ENCODE measurements at regions not wholly inside any gene's neighbourhood (a gene's known extent, or its start where the extent isn't known, plus 50 kb on each side); places are given as distances from the start of the nearest gene placed in this dataset.
"Not testable (repeated sequence)": the region's sequence is repeated elsewhere in the genome, so short reads cannot be mapped to it uniquely, and the experiment has no call there.

DNA sequence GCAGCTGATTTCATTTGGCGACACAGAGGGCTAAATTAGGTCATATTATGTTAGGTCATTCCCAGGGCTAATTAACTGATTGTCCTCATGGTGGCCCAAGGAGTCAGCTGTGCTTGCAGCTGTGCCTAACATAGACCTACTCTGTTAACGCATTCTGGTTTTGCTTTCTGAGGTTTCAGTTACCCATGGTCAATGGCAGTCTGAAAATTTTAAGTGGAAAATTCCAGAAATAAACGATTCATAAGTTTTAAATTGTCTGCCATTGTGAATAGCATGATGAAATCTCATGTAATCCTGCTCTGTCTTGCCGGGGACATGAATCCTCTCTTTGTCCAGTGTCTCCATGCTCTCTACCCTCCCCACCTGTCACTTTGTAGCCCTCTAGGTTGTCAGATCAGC is 168.7 kb downstream of the KCNS3 start:
- DNase-seq, result no peak
- WGBS, 4 donors, result 65 to 80% (median 67%) methylated on average over 4 of the region's 4 CpGs
- TF ChIP-seq POLR2A (IDR thresholded peaks at IDR 0.05), result no peak
- TF ChIP-seq, protein P1, sequence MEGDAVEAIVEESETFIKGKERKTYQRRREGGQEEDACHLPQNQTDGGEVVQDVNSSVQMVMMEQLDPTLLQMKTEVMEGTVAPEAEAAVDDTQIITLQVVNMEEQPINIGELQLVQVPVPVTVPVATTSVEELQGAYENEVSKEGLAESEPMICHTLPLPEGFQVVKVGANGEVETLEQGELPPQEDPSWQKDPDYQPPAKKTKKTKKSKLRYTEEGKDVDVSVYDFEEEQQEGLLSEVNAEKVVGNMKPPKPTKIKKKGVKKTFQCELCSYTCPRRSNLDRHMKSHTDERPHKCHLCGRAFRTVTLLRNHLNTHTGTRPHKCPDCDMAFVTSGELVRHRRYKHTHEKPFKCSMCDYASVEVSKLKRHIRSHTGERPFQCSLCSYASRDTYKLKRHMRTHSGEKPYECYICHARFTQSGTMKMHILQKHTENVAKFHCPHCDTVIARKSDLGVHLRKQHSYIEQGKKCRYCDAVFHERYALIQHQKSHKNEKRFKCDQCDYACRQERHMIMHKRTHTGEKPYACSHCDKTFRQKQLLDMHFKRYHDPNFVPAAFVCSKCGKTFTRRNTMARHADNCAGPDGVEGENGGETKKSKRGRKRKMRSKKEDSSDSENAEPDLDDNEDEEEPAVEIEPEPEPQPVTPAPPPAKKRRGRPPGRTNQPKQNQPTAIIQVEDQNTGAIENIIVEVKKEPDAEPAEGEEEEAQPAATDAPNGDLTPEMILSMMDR (IDR thresholded peaks at IDR 0.05), result no peak
- Histone ChIP-seq H3K27ac (peak overlapping the region in 7 of 12 donors; percentile 32 to 69 (median 63)), H3K27me3 (no peaks in the 10 kb centered on the region), H3K4me1 (peaks cover 0 to 30% (median 0%) of the 10 kb centered on the region in 12 donors), H3K36me3 (no peaks in the 10 kb centered on the region), H3K9me3 (no peaks in the 10 kb centered on the region), H3K4me3 (no peak overlapping the region)
- intact Hi-C loops (cut with DNase I), result loop anchor here in 1 of 10 donors (2.0 kb wide), 1 partner anchor 20 kb away; no protein-coding TSS in a partner anchor
- ATAC-seq, result peak; percentile 14 to 88 (median 76)

DNA sequence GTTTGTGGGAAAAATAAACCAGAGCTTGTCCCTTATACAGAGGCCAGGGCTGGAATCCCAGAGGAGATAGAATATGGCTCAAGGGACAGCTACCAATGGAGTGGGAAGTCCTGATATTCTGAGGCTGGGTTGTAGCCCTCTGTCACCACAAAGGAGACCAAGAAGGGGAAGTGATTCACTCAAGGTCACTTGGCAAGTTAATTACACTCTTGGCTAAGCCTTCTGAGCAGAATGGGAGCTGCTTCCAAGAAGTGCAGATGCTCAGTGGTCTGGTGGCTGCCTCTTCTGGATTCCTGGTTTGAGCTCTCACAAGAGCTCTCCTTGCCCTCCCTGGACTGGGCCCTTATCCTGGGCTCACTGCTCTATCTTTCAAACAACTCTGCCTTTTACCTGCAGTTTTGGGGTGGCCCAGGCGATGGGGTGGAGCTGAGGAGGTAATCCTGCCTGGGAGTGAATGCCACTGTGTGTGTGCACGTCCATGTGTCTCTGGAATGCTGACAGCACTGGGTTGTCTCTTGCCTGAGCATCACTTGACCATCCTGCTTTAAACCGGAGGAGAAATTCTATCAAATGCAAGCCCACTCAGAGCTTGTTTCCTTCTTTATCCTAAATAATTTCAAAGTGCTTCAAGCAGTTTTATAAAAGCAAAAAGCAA is 168.2 kb downstream of the KCNS3 start:
- DNase-seq (peak in 4 of 5 donors; percentile 24 to 38 (median 36)), ATAC-seq (peak; percentile 54 to 83 (median 76))
- Histone ChIP-seq H3K4me1 (peaks cover 0 to 30% (median 0%) of the 10 kb centered on the region in 12 donors), H3K27ac (peak overlapping the region in 7 of 12 donors; percentile 32 to 69 (median 63)), H3K36me3 (no peaks in the 10 kb centered on the region), H3K27me3 (no peaks in the 10 kb centered on the region), H3K4me3 (no peak overlapping the region), H3K9me3 (no peaks in the 10 kb centered on the region)
- TF ChIP-seq POLR2A (IDR thresholded peaks at IDR 0.05), result no peak
- TF ChIP-seq, protein P1 (IDR thresholded peaks at IDR 0.05), result no peak
- intact Hi-C loops (cut with DNase I), result loop anchor here in 1 of 10 donors (2.0 kb wide), 1 partner anchor 20 kb away; no protein-coding TSS in a partner anchor
- 65 to 85% (median 72%) methylated on average over 3 of the region's 3 CpGs for WGBS, 4 donors

DNA sequence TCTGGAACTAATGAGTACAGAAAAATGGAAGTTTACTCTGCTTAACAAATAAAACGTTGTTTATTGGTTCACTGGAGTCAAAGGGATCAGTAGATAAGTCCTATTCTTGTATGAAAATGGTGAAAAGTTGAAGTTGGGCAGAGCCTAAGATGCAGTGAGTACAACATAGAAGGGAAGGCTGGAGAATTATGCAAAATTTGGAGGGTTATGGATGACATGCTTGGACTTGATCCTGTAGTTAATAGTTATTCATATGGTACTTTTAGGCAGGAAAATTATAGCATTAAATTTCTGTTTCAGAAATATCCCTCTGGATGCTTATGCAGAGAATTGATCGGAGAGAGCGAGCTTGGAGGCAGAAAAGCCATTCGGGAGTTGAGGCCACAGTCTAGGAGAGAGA is 167.6 kb downstream of the KCNS3 start:
- Histone ChIP-seq H3K4me3 (no peak overlapping the region), H3K9me3 (no peaks in the 10 kb centered on the region), H3K36me3 (no peaks in the 10 kb centered on the region), H3K4me1 (peaks cover 0 to 30% (median 0%) of the 10 kb centered on the region in 12 donors), H3K27me3 (no peaks in the 10 kb centered on the region), H3K27ac (peak overlapping the region in 4 of 12 donors; percentile 26 to 67 (median 60))
- intact Hi-C loops (cut with DNase I), result loop anchor here in 1 of 10 donors (2.0 kb wide), 1 partner anchor 21 kb away; no protein-coding TSS in a partner anchor
- DNase-seq (no peak), ATAC-seq (no peak)
- no peak for TF ChIP-seq POLR2A (IDR thresholded peaks at IDR 0.05)
- TF ChIP-seq, protein P1 (IDR thresholded peaks at IDR 0.05), result no peak
- 73 to 80% (median 77%) methylated on average over 4 of the region's 4 CpGs for WGBS, 4 donors

DNA sequence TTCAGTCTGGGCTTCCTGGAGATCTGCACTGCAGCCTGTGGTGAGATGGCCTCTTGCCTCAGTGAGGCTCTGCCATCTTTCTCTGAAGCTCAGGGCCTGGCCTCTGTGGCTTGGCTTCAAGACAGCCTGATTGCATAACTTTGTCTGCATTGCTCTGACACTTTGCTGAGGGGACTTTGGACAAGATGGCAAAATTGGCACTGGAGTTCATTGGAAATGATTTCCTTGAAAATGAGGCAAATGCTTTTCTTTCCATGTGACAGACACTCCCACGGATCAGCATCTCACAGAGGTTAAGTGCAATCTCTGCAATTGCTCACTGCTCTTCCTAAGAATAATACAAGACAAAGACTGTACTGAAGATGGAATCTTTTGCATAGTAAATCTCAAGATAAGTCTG is 166.8 kb downstream of the KCNS3 start:
- Histone ChIP-seq H3K9me3 (no peaks in the 10 kb centered on the region), H3K27me3 (no peaks in the 10 kb centered on the region), H3K27ac (no peak overlapping the region), H3K36me3 (no peaks in the 10 kb centered on the region), H3K4me1 (peaks cover 0 to 30% (median 0%) of the 10 kb centered on the region in 12 donors), H3K4me3 (no peak overlapping the region)
- intact Hi-C loops (cut with DNase I), result no loop called here
- WGBS, 4 donors, result 56 to 73% (median 62%) methylated on average over 1 of the region's 1 CpG
- DNase-seq (no peak), ATAC-seq (no peak)
- TF ChIP-seq POLR2A (IDR thresholded peaks at IDR 0.05), result no peak
- TF ChIP-seq, protein P1 (IDR thresholded peaks at IDR 0.05), result no peak

DNA sequence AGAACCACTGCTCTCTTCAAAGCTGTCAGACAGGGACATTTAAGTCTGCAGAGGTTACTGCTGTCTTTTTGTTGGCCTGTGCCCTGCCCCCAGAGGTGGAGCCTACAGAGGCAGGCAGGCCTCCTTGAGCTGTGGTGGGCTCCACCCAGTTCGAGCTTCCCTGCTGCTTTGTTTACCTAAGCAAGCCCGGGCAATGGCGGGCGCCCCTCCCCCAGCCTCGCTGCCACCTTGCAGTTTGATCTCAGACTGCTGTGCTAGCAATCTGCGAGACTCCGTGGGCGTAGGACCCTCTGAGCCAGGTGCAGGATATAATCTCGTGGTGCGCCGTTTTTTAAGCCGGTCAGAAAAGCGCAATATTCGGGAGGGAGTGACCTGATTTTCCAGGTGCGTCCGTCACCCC is 138.9 kb downstream of the KCNS3 start:
- 84 to 91% (median 89%) methylated on average over 12 to 16 of the region's 16 CpGs for whole genome bisulfite sequencing, 4 donors

More for the DNA sequence above, 138.9 kb downstream of the KCNS3 start:
- DNase-seq; H3K4me1 ChIP-seq; H3K27me3 ChIP-seq; ATAC-seq; H3K4me3 ChIP-seq; H3K36me3 ChIP-seq; H3K27ac ChIP-seq; intact Hi-C loops (cut with DNase I): not testable (repeated sequence)
- peaks cover 0 to 26% (median 5%) of the 10 kb centered on the region in 12 donors for H3K9me3 ChIP-seq
